ENCODE measurements at regions not wholly inside any gene's neighbourhood (a gene's known extent, or its start where the extent isn't known, plus 50 kb on each side); places are given as distances from the start of the nearest gene placed in this dataset.

DNA sequence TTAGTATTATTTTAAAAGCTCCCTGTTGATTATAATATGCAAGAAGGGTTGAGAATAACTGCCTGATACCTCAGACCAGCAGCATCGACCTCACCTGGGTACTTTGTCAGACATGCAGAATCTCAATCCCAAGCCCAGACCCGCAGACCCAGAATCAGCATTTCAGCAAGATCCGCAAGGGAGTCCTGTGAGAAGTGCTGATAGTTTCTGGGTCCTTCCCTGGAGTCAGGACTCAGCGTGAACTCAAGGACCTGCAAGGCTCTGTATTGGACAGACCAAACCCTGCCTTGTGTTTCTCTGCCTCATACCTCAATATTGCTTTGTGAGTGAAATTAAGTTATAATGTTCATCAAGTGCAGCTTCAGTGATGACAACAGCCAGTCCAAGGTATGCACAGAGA, 149.5 kb upstream of the NPY start:
- TF ChIP-seq EZH2phosphoT487 (IDR thresholded peaks at IDR 0.05; ENCODE audit: borderline replicate concordance): no peak
- TF ChIP-seq, protein P1, sequence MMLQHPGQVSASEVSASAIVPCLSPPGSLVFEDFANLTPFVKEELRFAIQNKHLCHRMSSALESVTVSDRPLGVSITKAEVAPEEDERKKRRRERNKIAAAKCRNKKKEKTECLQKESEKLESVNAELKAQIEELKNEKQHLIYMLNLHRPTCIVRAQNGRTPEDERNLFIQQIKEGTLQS (IDR thresholded peaks at IDR 0.05): no peak
- TF ChIP-seq, protein P2, sequence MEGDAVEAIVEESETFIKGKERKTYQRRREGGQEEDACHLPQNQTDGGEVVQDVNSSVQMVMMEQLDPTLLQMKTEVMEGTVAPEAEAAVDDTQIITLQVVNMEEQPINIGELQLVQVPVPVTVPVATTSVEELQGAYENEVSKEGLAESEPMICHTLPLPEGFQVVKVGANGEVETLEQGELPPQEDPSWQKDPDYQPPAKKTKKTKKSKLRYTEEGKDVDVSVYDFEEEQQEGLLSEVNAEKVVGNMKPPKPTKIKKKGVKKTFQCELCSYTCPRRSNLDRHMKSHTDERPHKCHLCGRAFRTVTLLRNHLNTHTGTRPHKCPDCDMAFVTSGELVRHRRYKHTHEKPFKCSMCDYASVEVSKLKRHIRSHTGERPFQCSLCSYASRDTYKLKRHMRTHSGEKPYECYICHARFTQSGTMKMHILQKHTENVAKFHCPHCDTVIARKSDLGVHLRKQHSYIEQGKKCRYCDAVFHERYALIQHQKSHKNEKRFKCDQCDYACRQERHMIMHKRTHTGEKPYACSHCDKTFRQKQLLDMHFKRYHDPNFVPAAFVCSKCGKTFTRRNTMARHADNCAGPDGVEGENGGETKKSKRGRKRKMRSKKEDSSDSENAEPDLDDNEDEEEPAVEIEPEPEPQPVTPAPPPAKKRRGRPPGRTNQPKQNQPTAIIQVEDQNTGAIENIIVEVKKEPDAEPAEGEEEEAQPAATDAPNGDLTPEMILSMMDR (IDR thresholded peaks at IDR 0.05 in 2 of 3, conservative IDR thresholded peaks at IDR 0.05 in 1 of 3; ENCODE audit: borderline replicate concordance in 1 of 3, insufficient read depth in 1 of 3, low read depth in 2 of 3, low read length in 2 of 3): no peak
- TF ChIP-seq, protein P3, sequence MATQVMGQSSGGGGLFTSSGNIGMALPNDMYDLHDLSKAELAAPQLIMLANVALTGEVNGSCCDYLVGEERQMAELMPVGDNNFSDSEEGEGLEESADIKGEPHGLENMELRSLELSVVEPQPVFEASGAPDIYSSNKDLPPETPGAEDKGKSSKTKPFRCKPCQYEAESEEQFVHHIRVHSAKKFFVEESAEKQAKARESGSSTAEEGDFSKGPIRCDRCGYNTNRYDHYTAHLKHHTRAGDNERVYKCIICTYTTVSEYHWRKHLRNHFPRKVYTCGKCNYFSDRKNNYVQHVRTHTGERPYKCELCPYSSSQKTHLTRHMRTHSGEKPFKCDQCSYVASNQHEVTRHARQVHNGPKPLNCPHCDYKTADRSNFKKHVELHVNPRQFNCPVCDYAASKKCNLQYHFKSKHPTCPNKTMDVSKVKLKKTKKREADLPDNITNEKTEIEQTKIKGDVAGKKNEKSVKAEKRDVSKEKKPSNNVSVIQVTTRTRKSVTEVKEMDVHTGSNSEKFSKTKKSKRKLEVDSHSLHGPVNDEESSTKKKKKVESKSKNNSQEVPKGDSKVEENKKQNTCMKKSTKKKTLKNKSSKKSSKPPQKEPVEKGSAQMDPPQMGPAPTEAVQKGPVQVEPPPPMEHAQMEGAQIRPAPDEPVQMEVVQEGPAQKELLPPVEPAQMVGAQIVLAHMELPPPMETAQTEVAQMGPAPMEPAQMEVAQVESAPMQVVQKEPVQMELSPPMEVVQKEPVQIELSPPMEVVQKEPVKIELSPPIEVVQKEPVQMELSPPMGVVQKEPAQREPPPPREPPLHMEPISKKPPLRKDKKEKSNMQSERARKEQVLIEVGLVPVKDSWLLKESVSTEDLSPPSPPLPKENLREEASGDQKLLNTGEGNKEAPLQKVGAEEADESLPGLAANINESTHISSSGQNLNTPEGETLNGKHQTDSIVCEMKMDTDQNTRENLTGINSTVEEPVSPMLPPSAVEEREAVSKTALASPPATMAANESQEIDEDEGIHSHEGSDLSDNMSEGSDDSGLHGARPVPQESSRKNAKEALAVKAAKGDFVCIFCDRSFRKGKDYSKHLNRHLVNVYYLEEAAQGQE (IDR thresholded peaks at IDR 0.05; ENCODE audit: low read depth): no peak
- TF ChIP-seq SP1 (IDR thresholded peaks at IDR 0.05; ENCODE audit: low read depth): no peak
- TF ChIP-seq POLR2A (IDR thresholded peaks at IDR 0.05; ENCODE audit: borderline replicate concordance, extremely low read depth, insufficient read depth, insufficient read length): no peak
- TF ChIP-seq YY1 (IDR thresholded peaks at IDR 0.05; ENCODE audit: extremely low read depth, insufficient replicate concordance, low read depth, low read length): no peak
- TF ChIP-seq EZH2 (IDR thresholded peaks at IDR 0.05): no peak
